ENCODE measurements at regions not wholly inside any gene's neighbourhood (a gene's known extent, or its start where the extent isn't known, plus 50 kb on each side); places are given as distances from the start of the nearest gene placed in this dataset.
"Not testable (repeated sequence)": the region's sequence is repeated elsewhere in the genome, so short reads cannot be mapped to it uniquely, and the experiment has no call there.

- no peak for DNase-seq
Measured at GRCh38 chr5:8788246-8788645, 757.6 kb downstream of the SEMA5A start.

- no peak for DNase-seq
Measured at GRCh38 chr5:8805653-8806052, 740.2 kb downstream of the SEMA5A start.

GRCh38 chr5:8807636-8808035, 738.2 kb downstream of the SEMA5A start:
- DNase-seq, result no peak

GRCh38 chr5:8811581-8811980, 734.3 kb downstream of the SEMA5A start:
- no peak for DNase-seq

GRCh38 chr5:8813180-8813579, 732.7 kb downstream of the SEMA5A start:
- no peak for DNase-seq

- no peak for DNase-seq
Measured at GRCh38 chr5:8814105-8814504, 731.8 kb downstream of the SEMA5A start.

- no peak for DNase-seq
Measured at GRCh38 chr5:8824371-8824770, 721.5 kb downstream of the SEMA5A start.

GRCh38 chr5:8825139-8825757, 720.6 kb downstream of the SEMA5A start:
- DNase-seq, result no peak

- no peak for DNase-seq
Measured at GRCh38 chr5:8826508-8826907, 719.4 kb downstream of the SEMA5A start.

- no peak for DNase-seq
Measured at GRCh38 chr5:8827696-8828095, 718.2 kb downstream of the SEMA5A start.

GRCh38 chr5:8828596-8829322, 717.1 kb downstream of the SEMA5A start:
- no peak for DNase-seq

GRCh38 chr5:8829323-8830029, 716.4 kb downstream of the SEMA5A start:
- no peak for DNase-seq

GRCh38 chr5:8831251-8831650, 714.6 kb downstream of the SEMA5A start:
- DNase-seq, result no peak

- DNase-seq, result no peak
Measured at GRCh38 chr5:8831854-8832253, 714.0 kb downstream of the SEMA5A start.

- no peak for DNase-seq
Measured at GRCh38 chr5:8839361-8840055, 706.4 kb downstream of the SEMA5A start.

GRCh38 chr5:8840237-8840636, 705.6 kb downstream of the SEMA5A start:
- DNase-seq, result no peak

- not testable (repeated sequence) for DNase-seq
Measured at GRCh38 chr5:8840746-8841145, 705.1 kb downstream of the SEMA5A start.

GRCh38 chr5:8842971-8843551, 702.8 kb downstream of the SEMA5A start:
- DNase-seq, result no peak

- DNase-seq, result no peak
Measured at GRCh38 chr5:8843771-8844170, 702.1 kb downstream of the SEMA5A start.

GRCh38 chr5:8844206-8844605, 701.7 kb downstream of the SEMA5A start:
- no peak for DNase-seq

GRCh38 chr5:8844847-8845246, 701.0 kb downstream of the SEMA5A start:
- no peak for DNase-seq

GRCh38 chr5:8845296-8845695, 700.6 kb downstream of the SEMA5A start:
- no peak for DNase-seq

All from right lung (tissue), 2 donors.